BJ (cell line): ENCODE measurements at regions not wholly inside any gene's neighbourhood (a gene's known extent, or its start where the extent isn't known, plus 50 kb on each side); places are given as distances from the start of the nearest gene placed in this dataset.

Experiments
- CTCF ChIA-PET: fragments of 350-600 bp; formaldehyde crosslinking; extraction: SDS; loops from one replicate; lab custom pipeline; 2021; ENCODE audit warnings: antibody characterized with exemption, inconsistent platforms; lab: Yijun Ruan, JAX
- POLR2A ChIA-PET: fragments of 300-600 bp; sonication (Branson Sonifier 250); formaldehyde crosslinking; extraction: SDS; loops from one replicate; lab custom pipeline; 2021; ENCODE audit warnings: antibody characterized with exemption; lab: Charles Lee
- DNase-seq: peaks from one replicate; pipeline ENCODE4 v3.0.0-alpha.2; 2011; ENCODE audit warnings: low read depth
- H3K27me3 ChIP-seq: 2 replicates; pipeline ENCODE4 v1.6.0; 2011; ENCODE audit warnings: low read length; ENCODE audit not compliant: control insufficient read depth, insufficient read depth
- H3K36me3 ChIP-seq: 2 replicates; pipeline ENCODE4 v1.5.1; 2011; ENCODE audit warnings: low read length; ENCODE audit not compliant: control insufficient read depth, insufficient read depth
- H3K4me3 ChIP-seq: 2 replicates; pipeline ENCODE4 v1.5.1; 2011; ENCODE audit warnings: low read depth, mild to moderate bottlenecking, control low read depth, low read length
- CTCF ChIP-seq: IDR thresholded peaks from 2 replicates; pipeline ENCODE4 v1.5.1; 2011; ENCODE audit warnings: low read depth, mild to moderate bottlenecking, control low read depth, inconsistent platforms, low read length, moderate library complexity; ENCODE audit not compliant: insufficient read depth

GRCh38 chr3:124227150-124227630, 235.3 kb upstream of the ROPN1 start:
- ChIA-PET CTCF (no interaction called here), POLR2A (no interaction called here)
- Histone ChIP-seq H3K36me3 (no peaks in the 10 kb centered on the region), H3K4me3 (no peak overlapping the region), H3K27me3 (peaks cover under 1% of the 10 kb centered on the region; the same call in 1 of the 2 replicates)
- TF ChIP-seq CTCF = no peak
- no peak for DNase-seq

- DNase-seq = no peak
- Histone ChIP-seq H3K27me3 (peaks cover 2% of the 10 kb centered on the region; the same call in 1 of the 2 replicates), H3K4me3 (no peak overlapping the region), H3K36me3 (no peaks in the 10 kb centered on the region)
- TF ChIP-seq CTCF = no peak
- ChIA-PET CTCF (interaction anchor here (1.5 kb wide), 1 partner anchor 20 kb away, joined by 3 read pairs; no protein-coding TSS in a partner anchor), POLR2A (no interaction called here)
These were observed 237.5 kb upstream of the ROPN1 start for GRCh38 chr3:124229420-124229819.

- H3K27me3 ChIP-seq = peaks cover 2% of the 10 kb centered on the region; the same call in 1 of the 2 replicates
- ChIA-PET CTCF (interaction anchor here (1.5 kb wide), 1 partner anchor 20 kb away, joined by 3 read pairs; no protein-coding TSS in a partner anchor), POLR2A (no interaction called here)
- H3K36me3 ChIP-seq = no peaks in the 10 kb centered on the region
- TF ChIP-seq CTCF = no peak
- no peak for DNase-seq
- no peak overlapping the region for H3K4me3 ChIP-seq
These were observed 237.9 kb upstream of the ROPN1 start for GRCh38 chr3:124229836-124230235.

GRCh38 chr3:124230432-124230831, 238.5 kb upstream of the ROPN1 start:
- no peak for TF ChIP-seq CTCF
- POLR2A ChIA-PET = no interaction called here
- no peaks in the 10 kb centered on the region for H3K36me3 ChIP-seq
- DNase-seq = no peak
- H3K27me3 ChIP-seq = peaks cover 2% of the 10 kb centered on the region; the same call in 1 of the 2 replicates
- H3K4me3 ChIP-seq = no peak overlapping the region
- CTCF ChIA-PET = no interaction called here

GRCh38 chr3:124230998-124231397, 239.1 kb upstream of the ROPN1 start:
- DNase-seq = no peak
- TF ChIP-seq CTCF = no peak
- CTCF ChIA-PET = no interaction called here

More at GRCh38 chr3:124230998-124231397, 239.1 kb upstream of the ROPN1 start:
- Histone ChIP-seq H3K36me3 (no peaks in the 10 kb centered on the region), H3K27me3 (peaks cover 2% of the 10 kb centered on the region; the same call in 1 of the 2 replicates), H3K4me3 (no peak overlapping the region)
- POLR2A ChIA-PET = no interaction called here
